B cell (primary cell): ENCODE measurements at regions not wholly inside any gene's neighbourhood (a gene's known extent, or its start where the extent isn't known, plus 50 kb on each side); places are given as distances from the start of the nearest gene placed in this dataset.

ENCODE experiments used
- ATAC-seq: fragments of 200-7000 bp; cut with Tn5 transposase; one replicate; pipeline ENCODE4 v1.10.0; 2021; ENCODE audit warnings: low read depth, mild to moderate bottlenecking, moderate number of reproducible peaks, moderate library complexity
- CTCF ChIA-PET: fragments of 350-600 bp; sonication (Branson Sonifier 250); formaldehyde crosslinking; loops from one replicate; lab custom pipeline; 2021; ENCODE audit warnings: antibody characterized with exemption, inconsistent platforms; lab: Charles Lee
- POLR2A ChIA-PET: fragments of 350-600 bp; sonication (Branson Sonifier 250); formaldehyde crosslinking; loops from one replicate; lab custom pipeline; 2021; ENCODE audit warnings: antibody characterized with exemption; lab: Charles Lee
- DNase-seq: peaks from one replicate; pipeline ENCODE4 v3.0.0; 2013
- H2AFZ ChIP-seq: 2 replicates; pipeline ENCODE4 v1.6.1; 2012; ENCODE audit warnings: mild to moderate bottlenecking, low read depth, low read length; ENCODE audit not compliant: insufficient read depth, poor library complexity, severe bottlenecking
- H3K27ac ChIP-seq, 2 donors: 1 replicate in 1 of 2; 2 replicates in 1 of 2; pipeline ENCODE4 v1.5.1; 2012 to 2013; ENCODE audit warnings: low read length in 2 of 2, mild to moderate bottlenecking in 2 of 2, moderate library complexity in 1 of 2
- H3K27me3 ChIP-seq, 4 experiments: fragments of 200-600 bp in 1 of 4; sonication (generic) in 1 of 4; replicated peaks in 1 of 4; 1 replicate in 2 of 4; 2 replicates in 2 of 4; pipeline versions ENCODE4 v1.6.1 to v1.7.0; 2013 to 2016; ENCODE audit warnings: low read length in 3 of 4, mild to moderate bottlenecking in 2 of 4, mixed read lengths in 1 of 4, moderate library complexity in 1 of 4; ENCODE audit not compliant: insufficient read depth in 4 of 4, control insufficient read depth in 3 of 4; ENCODE audit errors: control extremely low read depth in 1 of 4
- H3K36me3 ChIP-seq, 2 experiments: replicated peaks in 1 of 2; 1 replicate in 1 of 2; 2 replicates in 1 of 2; pipeline versions ENCODE4 v1.6.1 to v1.7.1; 2013; ENCODE audit warnings: low read length in 1 of 2; ENCODE audit not compliant: insufficient read depth in 2 of 2, control insufficient read depth in 1 of 2; ENCODE audit errors: control extremely low read depth in 1 of 2, extremely low read depth in 1 of 2
- H3K4me1 ChIP-seq, 2 donors: fragments of 200-600 bp in 1 of 2; sonication (generic) in 1 of 2; 1 replicate in 1 of 2; 2 replicates in 1 of 2; pipeline versions ENCODE4 v1.5.1 to v1.6.1; 2013 to 2017; ENCODE audit warnings: low read length in 2 of 2; ENCODE audit not compliant: control insufficient read depth in 2 of 2, insufficient read depth in 2 of 2
- H3K4me2 ChIP-seq: replicated peaks from 2 replicates; pipeline ENCODE3; 2012; ENCODE audit warnings: mild to moderate bottlenecking, low read depth, low read length; ENCODE audit not compliant: poor library complexity, severe bottlenecking
- H3K4me3 ChIP-seq, 5 experiments: fragments of 200-600 bp in 1 of 5; sonication (generic) in 1 of 5; 1 replicate in 3 of 5; 2 replicates in 2 of 5; pipeline versions ENCODE4 v1.5.1 to v1.7.0; 2011 to 2016; ENCODE audit warnings: low read length in 4 of 5, mild to moderate bottlenecking in 4 of 5, low read depth in 2 of 5, control low read depth in 1 of 5, moderate library complexity in 1 of 5; ENCODE audit not compliant: insufficient read depth in 1 of 5; ENCODE audit errors: control extremely low read depth in 1 of 5, extremely low read depth in 1 of 5
- H3K79me2 ChIP-seq: fragments of 200-600 bp; sonication (generic); one replicate; pipeline ENCODE4 v1.6.0; 2016; ENCODE audit warnings: low read length; ENCODE audit not compliant: control insufficient read depth, insufficient read depth
- H3K9ac ChIP-seq: fragments of 200-600 bp; sonication (generic); 2 replicates; pipeline ENCODE4 v1.6.1; 2017; ENCODE audit warnings: mild to moderate bottlenecking, low read length, moderate library complexity
- H3K9me3 ChIP-seq, 3 donors: one replicate each; pipeline versions ENCODE4 v1.6.1 to v1.7.1; 2013; ENCODE audit warnings: low read length in 2 of 3; ENCODE audit not compliant: control insufficient read depth in 2 of 3, insufficient read depth in 1 of 3; ENCODE audit errors: control extremely low read depth in 1 of 3
- H4K20me1 ChIP-seq: 2 replicates; pipeline ENCODE4 v1.6.0; 2012; ENCODE audit warnings: mild to moderate bottlenecking, low read length; ENCODE audit not compliant: insufficient read depth, control insufficient read depth, poor library complexity, severe bottlenecking
- H3K27ac Mint-ChIP-seq: one replicate; pipeline ENCODE4 v1.8.0; 2021; ENCODE audit warnings: mixed read lengths
- H3K27me3 Mint-ChIP-seq: one replicate; pipeline ENCODE4 v1.8.0; 2021; ENCODE audit warnings: mixed read lengths
- H3K4me1 Mint-ChIP-seq: one replicate; pipeline ENCODE4 v1.8.0; 2021; ENCODE audit warnings: mixed read lengths
- H3K4me3 Mint-ChIP-seq: one replicate; pipeline ENCODE4 v1.8.0; 2021; ENCODE audit warnings: mixed read lengths
- H3K9me3 Mint-ChIP-seq: one replicate; pipeline ENCODE4 v1.8.0; 2022; ENCODE audit warnings: mixed read lengths; ENCODE audit not compliant: insufficient read depth
- CTCF ChIP-seq: fragments of 200-600 bp; IDR thresholded peaks from one replicate; pipeline ENCODE4 v1.8.0; 2022; ENCODE audit warnings: antibody characterized with exemption, mild to moderate bottlenecking
- EZH2 ChIP-seq: IDR thresholded peaks from 2 replicates; pipeline ENCODE4 v1.6.1; 2012; ENCODE audit warnings: borderline replicate concordance, low read depth, mild to moderate bottlenecking, moderate library complexity, low read length; ENCODE audit not compliant: insufficient read depth, poor library complexity, severe bottlenecking
- WGBS: methylation state at CpG from one replicate; pipeline ENCODE4 v1.1.5; 2013; ENCODE audit warnings: missing lambda C conversion rate; ENCODE audit not compliant: insufficient coverage; 5-methylcytosine and 5-hydroxymethylcytosine counted together
- intact Hi-C: fragments of 100-400 bp; cut with micrococcal nuclease; formaldehyde crosslinking; loops from one replicate; pipeline ENCODE4 v1.10.0; 2022

GRCh38 chr9:88071331-88071730, 66.9 kb downstream of the SPATA31C2 start:
- Mint-ChIP-seq H3K27me3 (peaks cover 29% of the 10 kb centered on the region), H3K4me1 (peaks cover 7% of the 10 kb centered on the region), H3K9me3 (peaks cover 3% of the 10 kb centered on the region), H3K27ac (no peak overlapping the region), H3K4me3 (no peak overlapping the region)
- Histone ChIP-seq H3K4me3 (no peak overlapping the region), H2AFZ (no peak overlapping the region), H3K27me3 (peaks cover 0 to 12% (median 5%) of the 10 kb centered on the region in 4 experiments), H3K4me1 (peaks cover 6% of the 10 kb centered on the region in 2 donors), H3K27ac (no peak overlapping the region), H4K20me1 (no peaks in the 10 kb centered on the region), H3K9me3 (peaks cover 0 to 3% (median 0%) of the 10 kb centered on the region in 3 donors), H3K79me2 (no peaks in the 10 kb centered on the region), H3K9ac (no peak overlapping the region), H3K36me3 (no peaks in the 10 kb centered on the region), H3K4me2 (no peak overlapping the region)
- DNase-seq (no peak), ATAC-seq (no peak)
- intact Hi-C loops, result no loop called here
- WGBS, result no CpG with 5 or more reads among the region's 2 CpGs
- CTCF ChIA-PET, result no interaction called here
- no peak for TF ChIP-seq EZH2
- TF ChIP-seq CTCF, result no peak
- POLR2A ChIA-PET, result no interaction called here

GRCh38 chr9:88065619-88066018, 72.7 kb downstream of the SPATA31C2 start:
- H3K36me3 ChIP-seq, result no peaks in the 10 kb centered on the region

More at GRCh38 chr9:88065619-88066018, 72.7 kb downstream of the SPATA31C2 start:
- DNase-seq, result no peak
- ATAC-seq, result no peak
- ChIA-PET CTCF (no interaction called here), POLR2A (no interaction called here)
- no peak overlapping the region for H3K4me3 ChIP-seq
- no peaks in the 10 kb centered on the region for H3K4me1 ChIP-seq
- Mint-ChIP-seq H3K4me3 (no peak overlapping the region), H3K9me3 (no peaks in the 10 kb centered on the region), H3K4me1 (no peaks in the 10 kb centered on the region), H3K27me3 (no peaks in the 10 kb centered on the region), H3K27ac (no peak overlapping the region)
- H3K79me2 ChIP-seq, result no peaks in the 10 kb centered on the region
- H4K20me1 ChIP-seq, result no peaks in the 10 kb centered on the region
- TF ChIP-seq CTCF (no peak), EZH2 (no peak)
- H3K27me3 ChIP-seq, result peaks cover 0 to 3% (median 0%) of the 10 kb centered on the region in 4 experiments
- intact Hi-C loops, result no loop called here
- peaks cover 0 to 3% (median 0%) of the 10 kb centered on the region in 3 donors for H3K9me3 ChIP-seq
- no peak overlapping the region for H3K27ac ChIP-seq
- H3K4me2 ChIP-seq, result no peak overlapping the region
- H2AFZ ChIP-seq, result no peak overlapping the region
- H3K9ac ChIP-seq, result no peak overlapping the region
- WGBS, result 83% methylated on average over 1 of the region's 3 CpGs
